GM21528 (cell line): ENCODE measurements at regions not wholly inside any gene's neighbourhood (a gene's known extent, or its start where the extent isn't known, plus 50 kb on each side); places are given as distances from the start of the nearest gene placed in this dataset.
"Not testable (repeated sequence)": the region's sequence is repeated elsewhere in the genome, so short reads cannot be mapped to it uniquely, and the experiment has no call there.

Source experiments
- ATAC-seq: cut with Tn5 transposase; IDR thresholded peaks from one replicate; pipeline ENCODE4 v1.9.1; 2021; ENCODE audit warnings: mild to moderate bottlenecking, moderate library complexity; ENCODE audit not compliant: unreplicated experiment, low FRiP score

DNA sequence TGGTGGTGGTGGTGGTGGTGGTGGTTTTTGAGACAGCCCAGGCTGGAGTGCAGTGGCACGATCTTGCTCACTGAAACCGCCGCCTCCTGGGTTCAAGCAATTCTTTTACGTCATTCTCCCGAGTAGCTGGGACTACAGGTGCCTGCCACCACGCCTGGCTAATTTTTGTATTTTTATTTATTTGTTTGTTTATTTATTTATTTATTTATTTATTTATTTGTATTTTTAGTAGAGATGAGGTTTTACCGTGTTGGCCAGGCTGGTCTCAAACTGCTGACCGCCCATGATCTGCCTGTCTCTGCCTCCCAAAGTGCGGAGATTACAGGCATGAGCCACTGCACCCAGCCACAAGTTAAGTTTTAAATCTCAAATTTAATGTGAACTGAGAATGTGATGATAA, 126.5 kb downstream of the PCDH18 start:
- not testable (repeated sequence) for ATAC-seq

GRCh38 chr4:137394018-137394417, 138.3 kb downstream of the PCDH18 start:
- ATAC-seq, result no peak

GRCh38 chr4:137393044-137393443, 139.2 kb downstream of the PCDH18 start:
- no peak for ATAC-seq

GRCh38 chr4:137390707-137391106, 141.6 kb downstream of the PCDH18 start:
- no peak for ATAC-seq

GRCh38 chr4:137389911-137390520, 142.3 kb downstream of the PCDH18 start:
- no peak for ATAC-seq

DNA sequence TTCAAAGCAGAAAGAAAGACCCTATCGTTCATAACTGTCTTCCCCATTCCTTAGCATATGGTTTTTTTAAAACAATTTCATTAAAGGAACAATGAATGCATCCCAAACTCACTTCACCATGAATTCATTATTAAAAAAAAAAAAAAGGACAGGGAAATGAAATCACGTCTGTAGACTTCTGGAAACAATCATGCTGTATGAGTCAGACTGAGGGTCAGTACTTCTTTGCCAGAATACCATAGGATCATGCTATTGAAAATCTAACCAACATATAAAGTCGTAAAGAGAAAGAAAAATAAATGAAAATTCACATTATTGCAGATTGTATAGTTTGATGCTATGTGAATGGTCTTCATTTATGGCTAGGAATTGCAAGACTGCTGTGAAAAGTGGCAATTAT, 144.4 kb downstream of the PCDH18 start:
- no peak for ATAC-seq

DNA sequence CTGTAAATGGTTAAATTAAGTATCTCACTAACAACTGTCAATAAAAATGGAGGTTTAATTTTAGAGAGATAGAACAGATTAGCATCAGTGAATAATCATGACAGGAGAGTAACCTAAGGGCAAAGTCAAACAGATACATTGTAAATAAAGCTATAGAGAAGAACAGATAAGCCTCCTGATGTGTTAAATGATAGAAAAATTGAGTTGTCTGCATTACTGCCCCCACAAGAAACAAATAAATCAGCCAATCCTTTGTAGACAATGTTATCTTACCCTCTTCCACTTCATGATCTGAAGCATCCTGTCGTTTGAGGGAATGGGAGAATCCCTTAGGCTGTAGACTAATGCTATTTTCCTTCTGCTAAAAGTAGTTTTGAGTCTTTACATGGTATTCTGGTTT, 147.8 kb downstream of the PCDH18 start:
- no peak for ATAC-seq

- no peak for ATAC-seq
Observed at GRCh38 chr4:137378821-137379220, 153.5 kb downstream of the PCDH18 start.

- no peak for ATAC-seq
Observed at GRCh38 chr4:137378393-137378792, 153.9 kb downstream of the PCDH18 start.

DNA sequence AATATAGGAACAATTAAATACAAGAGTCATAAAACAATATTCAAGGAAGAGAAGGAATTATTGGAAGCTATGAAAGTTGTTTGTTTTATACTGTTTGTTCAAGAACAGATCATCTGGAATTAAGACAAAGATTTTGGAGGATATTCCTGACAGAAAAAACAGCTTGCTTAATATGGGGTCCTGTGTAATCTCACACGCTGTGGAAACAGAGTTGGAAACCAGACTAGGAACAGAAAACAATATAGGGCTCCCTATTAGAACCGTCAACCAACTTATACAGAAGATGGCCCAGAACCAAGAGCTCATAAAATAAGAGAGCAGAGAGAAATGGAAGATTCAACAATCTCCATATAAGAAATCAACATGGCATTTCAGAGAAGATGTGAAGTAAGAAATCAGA, 156.0 kb downstream of the PCDH18 start:
- ATAC-seq, result no peak

DNA sequence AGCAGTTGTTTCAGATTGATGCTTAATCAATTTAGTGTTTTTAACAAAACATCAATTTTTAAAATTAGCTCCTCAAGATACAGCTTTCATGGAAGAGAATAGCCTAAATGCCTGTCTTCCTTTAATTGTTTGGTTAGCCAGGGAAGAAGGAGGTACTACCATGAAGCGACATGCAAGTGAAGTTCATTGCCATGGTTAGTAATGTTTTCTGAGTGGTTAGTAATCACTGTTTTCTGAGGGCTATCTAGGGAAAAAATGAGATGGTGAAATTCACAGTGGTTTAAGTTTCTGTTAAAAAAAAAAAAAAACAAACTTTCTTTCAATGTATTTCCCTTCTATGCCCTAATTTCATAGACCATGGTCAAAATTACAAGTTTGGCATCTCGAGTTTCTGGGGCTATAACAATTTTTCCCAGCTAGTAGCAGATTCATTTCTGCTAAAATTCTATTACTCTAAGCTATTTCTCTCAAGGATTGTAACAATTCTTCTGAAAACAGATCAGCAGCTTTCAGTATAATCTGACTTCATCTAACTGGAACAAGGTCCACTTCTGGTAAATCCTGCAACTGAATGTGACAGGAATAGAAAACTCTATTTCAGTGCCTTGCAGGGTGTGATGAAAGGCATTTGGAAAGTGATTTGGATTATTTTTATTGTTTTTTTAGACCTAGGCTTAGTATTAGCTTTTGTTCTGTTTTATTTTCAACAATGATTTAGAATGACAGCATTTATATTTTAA, 157.0 kb downstream of the PCDH18 start:
- ATAC-seq, result no peak

GRCh38 chr4:137370679-137371078, 161.6 kb downstream of the PCDH18 start:
- no peak for ATAC-seq

- ATAC-seq, result no peak
Observed at GRCh38 chr4:137370206-137370633, 162.1 kb downstream of the PCDH18 start.

DNA sequence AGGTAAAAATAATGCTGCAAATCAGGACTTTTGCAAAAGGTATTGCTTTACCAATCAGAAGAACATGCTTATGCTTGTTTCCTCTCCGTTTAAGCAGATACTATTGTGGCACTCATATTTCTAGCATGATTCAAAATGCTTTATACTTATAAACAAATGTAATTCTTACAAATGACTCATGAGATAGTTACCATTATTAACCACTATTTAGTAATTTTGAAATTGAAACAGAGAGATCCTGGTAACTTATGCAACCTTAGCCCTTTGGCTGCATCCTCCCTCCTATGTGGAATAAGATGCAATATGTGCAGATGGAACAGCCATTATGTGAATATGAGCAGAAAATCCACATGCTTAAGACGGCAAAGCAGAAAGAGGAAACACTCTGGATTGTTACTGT, 164.7 kb downstream of the PCDH18 start:
- no peak for ATAC-seq

GRCh38 chr4:137363496-137363895, 168.8 kb downstream of the PCDH18 start:
- ATAC-seq, result no peak

DNA sequence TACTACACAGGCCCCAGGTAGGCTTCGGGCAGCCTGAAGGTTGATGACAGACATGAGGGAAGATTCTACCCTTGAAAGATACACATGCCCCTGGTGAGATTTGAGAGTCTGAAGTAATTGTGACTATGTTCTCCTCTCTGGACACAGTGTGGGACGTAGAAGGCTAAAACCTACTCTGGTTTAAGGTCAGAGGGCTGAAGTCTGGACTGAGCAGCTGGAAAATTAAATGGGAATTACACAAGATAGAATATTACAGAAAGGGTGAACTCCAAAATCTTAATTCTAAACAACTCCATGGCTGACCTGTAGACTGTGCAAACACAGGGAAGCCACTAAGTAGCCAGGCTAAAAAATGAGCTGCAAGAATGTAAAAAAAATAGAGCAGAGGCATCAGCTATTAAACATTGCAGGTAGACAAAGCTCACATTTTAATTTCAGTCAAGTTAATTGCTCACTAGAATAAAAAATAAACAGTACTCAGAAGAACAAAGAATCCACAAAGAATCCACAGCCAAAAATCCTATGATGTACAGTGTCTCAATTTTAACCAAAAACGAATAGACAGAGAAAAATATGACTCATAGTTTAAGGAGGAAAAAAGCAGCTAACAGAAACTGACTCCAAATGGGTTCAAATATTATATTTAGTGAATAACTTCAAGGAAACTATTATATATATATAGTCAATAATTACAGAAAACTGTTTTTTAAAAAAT, 170.4 kb downstream of the PCDH18 start:
- ATAC-seq, result no peak

- ATAC-seq, result no peak
Observed at GRCh38 chr4:137360761-137361160, 171.5 kb downstream of the PCDH18 start.

GRCh38 chr4:137359691-137360315, 172.5 kb downstream of the PCDH18 start:
- no peak for ATAC-seq

DNA sequence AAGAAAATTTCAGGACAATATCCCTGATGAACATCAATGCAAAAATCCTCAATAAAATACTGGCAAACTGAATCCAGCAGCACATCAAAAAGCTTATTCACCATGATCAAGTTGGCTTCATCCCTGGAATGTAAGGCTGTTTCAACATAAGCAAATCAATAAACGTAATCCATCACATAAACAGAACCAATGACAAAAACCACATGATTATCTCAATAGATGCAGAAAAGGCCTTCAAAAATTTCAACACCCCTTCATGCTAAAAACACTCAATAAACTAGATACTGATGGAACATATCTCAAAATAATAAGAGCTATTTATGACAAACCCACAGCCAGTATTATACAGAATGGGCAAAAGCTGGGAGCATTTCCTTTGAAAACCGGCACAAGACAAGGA, 177.7 kb downstream of the PCDH18 start:
- not testable (repeated sequence) for ATAC-seq

DNA sequence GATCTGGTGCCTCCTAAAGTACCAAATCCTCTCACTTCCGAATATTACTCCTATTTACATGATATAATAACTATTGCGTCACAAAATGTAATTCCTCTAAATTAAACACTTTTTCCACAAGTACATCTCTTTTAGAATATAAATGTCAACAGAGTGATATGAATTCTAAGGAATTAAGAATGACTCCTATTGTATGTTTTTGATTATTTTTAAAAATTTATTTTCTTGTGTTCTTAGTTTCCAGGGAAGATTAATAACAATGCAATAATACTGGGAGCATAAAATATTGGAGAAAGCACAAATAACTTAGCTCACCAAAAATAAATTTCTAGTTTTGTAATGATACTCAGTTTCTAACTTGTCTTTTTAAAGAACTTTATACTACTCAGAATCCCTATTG, 184.9 kb downstream of the PCDH18 start:
- ATAC-seq, result no peak

GRCh38 chr4:137345597-137345996, 186.7 kb downstream of the PCDH18 start:
- no peak for ATAC-seq
